Transverse colon (tissue), 4 donors: ENCODE measurements at regions not wholly inside any gene's neighbourhood (a gene's known extent, or its start where the extent isn't known, plus 50 kb on each side); places are given as distances from the start of the nearest gene placed in this dataset.
A peak's percentile ranks its signal among the peaks of the same experiment; 100 is the strongest.

Experiments used
- DNase-seq: peaks from one replicate; pipeline ENCODE4 v3.0.0-alpha.2; 2019
- H3K27ac ChIP-seq, 4 donors: fragments of 200-600 bp; sonication (generic); 2 replicates each; pipeline ENCODE4 v1.5.1; 2016 to 2018; ENCODE audit warnings: inconsistent platforms in 4 of 4
- H3K27me3 ChIP-seq: fragments of 200-600 bp; sonication (generic); 2 replicates; pipeline ENCODE4 v1.5.1; 2017; ENCODE audit warnings: inconsistent platforms
- H3K36me3 ChIP-seq, 4 donors: fragments of 200-600 bp; sonication (generic); 2 replicates each; pipeline ENCODE4 v1.5.1; 2017 to 2019; ENCODE audit warnings: inconsistent platforms in 4 of 4
- H3K4me1 ChIP-seq, 4 donors: fragments of 200-600 bp; sonication (generic); 2 replicates each; pipeline ENCODE4 v1.5.1; 2017 to 2020; ENCODE audit warnings: inconsistent platforms in 4 of 4
- H3K4me3 ChIP-seq, 4 donors: fragments of 200-600 bp; sonication (generic); 1 replicate in 1 of 4; 2 replicates in 3 of 4; pipeline versions ENCODE4 v1.5.1 to v1.6.1; 2017 to 2019; ENCODE audit warnings: inconsistent platforms in 4 of 4
- H3K9me3 ChIP-seq, 2 donors: fragments of 200-600 bp; sonication (generic); 2 replicates each; pipeline ENCODE4 v1.5.1; 2017 to 2019; ENCODE audit warnings: inconsistent platforms in 2 of 2
- EP300 ChIP-seq: sonication (generic); formaldehyde crosslinking; IDR thresholded peaks from one replicate; pipeline ENCODE4 v1.6.1; 2017; ENCODE audit warnings: antibody characterized with exemption, low read depth
- POLR2A ChIP-seq: fragments of 450-650 bp; IDR thresholded peaks from one replicate; pipeline ENCODE4 v1.6.1; 2016; ENCODE audit warnings: antibody characterized with exemption, mild to moderate bottlenecking, moderate library complexity
- POLR2AphosphoS5 ChIP-seq, 3 donors: sonication (generic); formaldehyde crosslinking; IDR thresholded peaks; one replicate each; pipeline ENCODE4 v1.6.1; 2016; ENCODE audit warnings: antibody characterized with exemption in 3 of 3
- WGBS, 2 donors: methylation state at CpG; one replicate each; pipeline ENCODE4 v1.1.5; 2018; ENCODE audit warnings: low coverage in 1 of 2; 5-methylcytosine and 5-hydroxymethylcytosine counted together
- in situ Hi-C, 4 donors: fragments of 200-750 bp; cut with MboI; loops; one replicate each; pipeline versions ENCODE4 v1.15.0 to v1.15.1; 2017; ENCODE audit warnings: low sequenced_read_pairs in 3 of 4, low pct_ligation_motif_present in 1 of 4, low pct_unique_long_range_greater_than_20kb in 1 of 4
- intact Hi-C: fragments of 100-400 bp; cut with DNase I; formaldehyde crosslinking; loops from one replicate; pipeline ENCODE4 v1.15.1; 2023; ENCODE audit warnings: low total_unique reads
- TF ChIP-seq, protein P1 (sequence below), 5 experiments: fragments of 200-600 bp in 3 of 5; fragments of 450-650 bp in 2 of 5; sonication (generic) in 3 of 5; IDR thresholded peaks; 1 replicate in 2 of 5; 2 replicates in 3 of 5; pipeline ENCODE4 v1.5.1; 2016 to 2017; ENCODE audit warnings: antibody characterized with exemption in 5 of 5, inconsistent platforms in 3 of 5, mild to moderate bottlenecking in 2 of 5, moderate library complexity in 1 of 5

DNA sequence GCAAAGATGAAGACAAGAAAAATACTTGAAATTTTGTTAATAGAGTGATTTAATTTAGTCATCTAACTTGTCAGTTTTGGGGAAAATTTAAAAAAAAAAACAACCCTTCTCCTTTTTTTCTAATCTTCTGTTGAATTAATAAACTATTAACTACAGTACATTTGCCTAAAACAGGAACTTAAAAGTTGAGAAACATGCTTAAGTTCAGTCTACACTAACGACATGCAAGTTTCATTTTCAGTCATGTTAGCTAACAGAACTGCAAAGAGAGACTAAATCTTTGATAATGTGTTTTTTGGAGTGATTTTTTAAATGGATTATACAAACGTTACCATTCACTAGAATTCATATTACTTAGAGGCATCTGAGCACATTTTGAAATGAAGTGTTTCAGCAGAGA, 71.9 kb upstream of the MBNL1 start:
- no peaks in the 10 kb centered on the region for H3K27me3 ChIP-seq
- no peak for DNase-seq
- TF ChIP-seq EP300, result no peak
- no peak for TF ChIP-seq POLR2AphosphoS5 (IDR thresholded peaks at IDR 0.05)
- TF ChIP-seq, protein P1, sequence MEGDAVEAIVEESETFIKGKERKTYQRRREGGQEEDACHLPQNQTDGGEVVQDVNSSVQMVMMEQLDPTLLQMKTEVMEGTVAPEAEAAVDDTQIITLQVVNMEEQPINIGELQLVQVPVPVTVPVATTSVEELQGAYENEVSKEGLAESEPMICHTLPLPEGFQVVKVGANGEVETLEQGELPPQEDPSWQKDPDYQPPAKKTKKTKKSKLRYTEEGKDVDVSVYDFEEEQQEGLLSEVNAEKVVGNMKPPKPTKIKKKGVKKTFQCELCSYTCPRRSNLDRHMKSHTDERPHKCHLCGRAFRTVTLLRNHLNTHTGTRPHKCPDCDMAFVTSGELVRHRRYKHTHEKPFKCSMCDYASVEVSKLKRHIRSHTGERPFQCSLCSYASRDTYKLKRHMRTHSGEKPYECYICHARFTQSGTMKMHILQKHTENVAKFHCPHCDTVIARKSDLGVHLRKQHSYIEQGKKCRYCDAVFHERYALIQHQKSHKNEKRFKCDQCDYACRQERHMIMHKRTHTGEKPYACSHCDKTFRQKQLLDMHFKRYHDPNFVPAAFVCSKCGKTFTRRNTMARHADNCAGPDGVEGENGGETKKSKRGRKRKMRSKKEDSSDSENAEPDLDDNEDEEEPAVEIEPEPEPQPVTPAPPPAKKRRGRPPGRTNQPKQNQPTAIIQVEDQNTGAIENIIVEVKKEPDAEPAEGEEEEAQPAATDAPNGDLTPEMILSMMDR (IDR thresholded peaks at IDR 0.05), result no peak
- TF ChIP-seq POLR2A, result no peak
- intact Hi-C loops, result no loop called here
- H3K9me3 ChIP-seq, result no peaks in the 10 kb centered on the region
- in situ Hi-C loops, result loop anchor here in 2 of 4 donors (25.0 kb wide), 1 partner anchor 241 kb away; no protein-coding TSS in a partner anchor
- 34 to 37% methylated on average over 2 of the region's 2 CpGs for WGBS, 2 donors
- no peaks in the 10 kb centered on the region for H3K36me3 ChIP-seq
- peaks cover 3 to 58% (median 8%) of the 10 kb centered on the region in 4 donors for H3K4me1 ChIP-seq
- H3K27ac ChIP-seq, result peak overlapping the region; percentile 83 to 89 (median 85)
- H3K4me3 ChIP-seq, result no peak overlapping the region

DNA sequence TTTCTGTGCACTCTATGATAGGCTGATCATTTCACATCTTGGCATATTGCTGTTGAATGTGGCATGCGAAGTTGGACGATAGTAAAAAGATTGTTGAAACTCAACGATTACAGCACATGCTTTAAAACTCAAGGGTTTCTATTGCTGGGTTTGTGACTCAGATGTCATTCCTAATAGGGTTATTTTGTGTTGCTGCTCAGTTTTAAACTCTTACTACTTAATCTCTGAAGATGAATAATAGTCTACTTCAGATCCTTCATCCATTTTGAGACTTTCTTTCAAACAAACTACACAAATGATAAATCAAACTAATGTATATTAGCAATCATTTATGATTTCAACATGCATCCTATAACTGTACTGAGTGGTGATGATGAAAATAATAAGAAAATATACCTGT, 71.3 kb upstream of the MBNL1 start:
- WGBS, 2 donors, result 35 to 70% methylated on average over 3 of the region's 3 CpGs
- no peaks in the 10 kb centered on the region for H3K9me3 ChIP-seq
- peaks cover 4 to 64% (median 10%) of the 10 kb centered on the region in 4 donors for H3K4me1 ChIP-seq
- H3K36me3 ChIP-seq, result no peaks in the 10 kb centered on the region
- H3K27ac ChIP-seq, result peak overlapping the region; percentile 83 to 89 (median 85)
- intact Hi-C loops (no loop called here), in situ Hi-C loops (loop anchor here in 2 of 4 donors (25.0 kb wide), 1 partner anchor 240 kb away; no protein-coding TSS in a partner anchor)
- no peak overlapping the region for H3K4me3 ChIP-seq
- no peak for DNase-seq
- TF ChIP-seq POLR2AphosphoS5 (IDR thresholded peaks at IDR 0.05) (peak in 2 of 3 donors; percentile 9 to 41), POLR2A (no peak)
- no peaks in the 10 kb centered on the region for H3K27me3 ChIP-seq

DNA sequence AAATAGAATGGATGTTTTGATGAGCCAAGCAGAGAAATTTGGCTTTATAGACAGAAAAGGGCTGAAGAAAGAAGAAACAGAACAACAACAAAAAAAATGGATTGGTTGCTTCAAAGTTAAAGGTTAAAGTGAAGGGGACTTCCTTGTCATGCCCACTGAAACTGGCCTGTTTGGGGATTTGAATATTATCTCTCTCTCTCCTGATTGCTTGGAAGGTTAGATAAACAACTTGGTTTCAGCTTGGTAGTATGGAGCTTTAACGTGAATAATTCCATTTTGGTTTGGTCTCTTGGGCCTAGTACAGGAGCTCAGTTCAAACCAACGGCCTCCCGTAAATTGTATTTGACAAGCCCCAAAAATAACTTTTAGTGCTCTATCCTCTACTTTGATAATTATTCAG, 70.8 kb upstream of the MBNL1 start:
- intact Hi-C loops, result no loop called here
- H3K27me3 ChIP-seq, result no peaks in the 10 kb centered on the region
- H3K4me1 ChIP-seq, result peaks cover 5 to 66% (median 14%) of the 10 kb centered on the region in 4 donors
- H3K9me3 ChIP-seq, result no peaks in the 10 kb centered on the region
- H3K4me3 ChIP-seq, result no peak overlapping the region
- DNase-seq, result no peak
- in situ Hi-C loops, result loop anchor here in 2 of 4 donors (25.0 kb wide), 1 partner anchor 239 kb away; no protein-coding TSS in a partner anchor
- TF ChIP-seq, protein P1 (IDR thresholded peaks at IDR 0.05), result no peak
- TF ChIP-seq EP300 (no peak), POLR2A (no peak), POLR2AphosphoS5 (IDR thresholded peaks at IDR 0.05) (no peak)
- 56 to 66% methylated on average over 3 of the region's 3 CpGs for WGBS, 2 donors
- peak overlapping the region; percentile 83 to 89 (median 85) for H3K27ac ChIP-seq
- no peaks in the 10 kb centered on the region for H3K36me3 ChIP-seq

DNA sequence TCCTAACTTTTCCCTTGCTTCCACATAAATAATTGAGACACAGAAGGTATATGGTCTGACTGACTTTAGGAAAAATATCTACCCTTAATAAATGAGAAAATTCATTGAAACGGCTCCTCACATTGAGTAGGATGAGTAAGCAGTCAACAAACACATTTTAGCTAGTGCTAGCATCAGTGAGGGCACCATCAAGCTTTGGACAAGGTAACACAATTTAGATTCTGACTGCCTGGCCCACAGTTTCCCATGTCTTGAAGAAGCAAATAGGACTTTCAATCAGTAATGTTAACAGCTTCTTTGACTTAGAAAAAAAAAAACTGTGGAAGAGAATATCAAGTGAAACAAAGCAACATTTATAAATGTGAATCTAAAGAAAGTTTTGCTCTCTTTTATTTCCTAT, 70.1 kb upstream of the MBNL1 start:
- TF ChIP-seq POLR2AphosphoS5 (IDR thresholded peaks at IDR 0.05) (no peak), POLR2A (no peak), EP300 (no peak)
- TF ChIP-seq, protein P1 (IDR thresholded peaks at IDR 0.05), result no peak
- no peaks in the 10 kb centered on the region for H3K27me3 ChIP-seq
- no peak for DNase-seq
- peaks cover 5 to 68% (median 17%) of the 10 kb centered on the region in 4 donors for H3K4me1 ChIP-seq
- intact Hi-C loops, result no loop called here
- H3K27ac ChIP-seq, result peak overlapping the region; percentile 83 to 89 (median 85)
- H3K36me3 ChIP-seq, result no peaks in the 10 kb centered on the region
- no peaks in the 10 kb centered on the region for H3K9me3 ChIP-seq
- in situ Hi-C loops, result loop anchor here in 2 of 4 donors (25.0 kb wide), 1 partner anchor 239 kb away; no protein-coding TSS in a partner anchor
- H3K4me3 ChIP-seq, result no peak overlapping the region
- WGBS, 2 donors, result 47 to 89% methylated on average over 1 of the region's 1 CpG
